CD4-positive, alpha-beta T cell treated with Interleukin-1 beta for 1 hour (primary cell): ENCODE measurements at regions not wholly inside any gene's neighbourhood (a gene's known extent, or its start where the extent isn't known, plus 50 kb on each side); places are given as distances from the start of the nearest gene placed in this dataset.
"Not testable (repeated sequence)": the region's sequence is repeated elsewhere in the genome, so short reads cannot be mapped to it uniquely, and the experiment has no call there.

Experiments used
- DNase-seq, 2 donors: peaks; one replicate each; pipeline ENCODE4 v3.0.0-alpha.2; 2020 to 2022

DNA sequence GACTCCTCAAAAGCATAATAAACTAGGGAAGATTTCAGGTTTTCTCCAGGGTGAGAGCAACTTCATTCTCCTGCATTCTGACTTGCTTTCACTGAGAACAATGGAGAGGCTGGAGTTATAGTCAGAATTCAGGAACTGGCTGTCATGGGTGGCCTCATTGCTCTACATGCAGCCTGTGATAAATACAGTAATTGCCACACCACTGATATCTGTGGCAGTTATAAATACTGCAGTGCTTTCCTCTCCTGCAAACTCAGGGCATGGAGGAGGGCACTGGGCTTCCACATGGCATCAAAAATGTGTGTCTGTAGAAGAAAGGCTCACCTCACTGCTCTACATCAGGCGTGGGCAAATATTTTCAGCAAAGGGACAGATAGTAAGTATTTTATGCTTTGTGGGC is 510.2 kb downstream of the ZNF516 start:
- no peak for DNase-seq

DNA sequence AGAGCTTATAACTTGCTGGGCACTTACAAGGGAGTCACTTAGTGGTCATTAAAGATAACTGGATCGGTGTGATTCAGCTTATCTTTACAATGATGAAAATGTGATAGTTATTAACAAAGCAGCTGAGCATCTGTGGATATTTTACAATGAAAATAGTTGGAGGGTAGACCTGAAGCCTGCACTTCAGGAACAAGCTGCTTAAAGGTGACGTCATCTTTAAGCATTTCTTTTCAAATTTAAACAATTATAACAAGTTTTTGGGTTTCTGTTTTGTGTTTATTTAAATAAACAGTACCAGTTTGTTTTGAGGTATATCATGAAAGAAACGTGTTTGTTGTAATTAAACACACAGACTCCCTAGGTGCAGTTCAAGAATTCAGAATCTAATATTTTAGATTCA is 513.9 kb downstream of the ZNF516 start:
- no peak for DNase-seq

DNA sequence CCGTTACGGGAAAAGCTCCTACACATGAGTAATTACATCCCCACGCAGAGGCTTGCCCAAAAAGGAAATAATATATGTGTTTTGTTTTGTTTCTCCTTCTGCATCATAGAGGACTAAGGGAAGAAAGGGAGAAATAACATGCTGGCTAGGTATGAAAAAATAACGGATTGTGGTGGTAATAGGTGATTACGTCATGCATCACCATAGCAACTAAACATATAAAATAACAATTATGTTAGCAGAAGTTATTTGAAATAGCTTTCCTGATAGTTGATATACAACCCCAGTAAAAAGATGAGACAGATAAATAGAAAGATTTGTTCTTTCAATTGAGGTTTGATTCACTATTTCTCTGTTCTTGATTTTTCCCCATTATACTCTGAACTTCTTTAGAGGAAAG is 518.0 kb downstream of the ZNF516 start:
- no peak for DNase-seq

DNA sequence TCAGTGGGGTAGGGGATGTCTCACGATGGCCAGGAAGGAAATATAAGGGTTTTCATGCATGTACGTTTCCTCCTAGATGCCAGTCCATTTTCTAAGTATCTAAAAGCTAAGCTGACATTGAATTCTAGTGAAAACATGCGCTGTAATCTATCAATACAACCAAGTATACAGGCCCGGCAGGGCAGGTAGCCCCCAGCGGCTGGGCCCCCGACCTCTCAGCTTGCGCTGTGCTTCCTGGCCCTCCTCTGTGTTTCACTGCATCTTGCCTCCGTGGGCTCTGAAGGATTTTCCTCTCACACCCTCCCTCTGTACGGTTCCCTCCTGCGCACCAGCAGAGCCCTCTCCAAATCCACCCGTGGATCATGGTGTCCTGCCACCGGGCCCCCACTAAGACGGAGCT is 524.8 kb downstream of the ZNF516 start:
- DNase-seq: no peak

DNA sequence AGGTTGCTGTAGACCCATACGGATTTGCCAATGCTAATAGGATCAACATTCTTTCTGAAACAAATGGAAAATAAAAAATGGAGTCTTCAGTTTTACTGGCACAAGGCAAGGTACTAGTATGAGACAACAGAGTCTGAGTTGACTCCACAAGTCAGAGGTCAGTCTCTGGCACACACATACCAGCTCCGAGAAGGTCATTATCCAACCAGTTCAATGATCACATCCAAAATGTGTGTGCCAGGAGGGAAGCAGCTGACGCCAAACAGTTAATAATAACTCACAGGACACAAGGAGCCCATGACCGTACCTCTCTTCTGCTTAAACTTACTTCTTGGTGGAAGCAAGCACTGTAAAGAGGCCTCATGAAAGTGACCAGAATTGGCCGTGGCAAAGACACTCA is 528.6 kb downstream of the ZNF516 start:
- DNase-seq: no peak

DNA sequence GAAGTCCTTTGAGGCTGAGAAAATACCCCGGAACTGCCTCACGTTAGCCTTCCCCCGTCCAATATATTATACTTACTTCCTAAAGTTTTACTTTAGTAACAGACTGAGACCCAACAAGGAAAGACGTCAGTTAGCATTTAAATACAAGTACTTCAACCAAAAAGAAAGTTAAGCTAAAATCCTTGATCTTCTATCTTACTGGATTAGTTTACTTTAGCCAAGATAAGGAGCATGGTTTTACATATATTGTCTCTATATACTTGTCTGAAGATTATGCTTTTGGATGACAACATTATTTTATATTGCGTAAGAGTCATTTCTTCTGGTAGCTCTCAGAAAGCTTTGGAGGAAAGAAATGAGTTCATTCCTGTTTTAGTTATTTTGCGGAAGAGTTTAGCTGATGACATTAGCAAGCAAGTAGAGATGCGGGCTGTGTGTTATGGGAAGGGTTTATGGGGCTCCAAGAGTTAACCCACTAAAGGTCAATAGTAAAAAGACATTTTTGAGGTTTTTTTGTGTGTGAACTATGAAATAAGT is 532.9 kb downstream of the ZNF516 start:
- DNase-seq: no peak

DNA sequence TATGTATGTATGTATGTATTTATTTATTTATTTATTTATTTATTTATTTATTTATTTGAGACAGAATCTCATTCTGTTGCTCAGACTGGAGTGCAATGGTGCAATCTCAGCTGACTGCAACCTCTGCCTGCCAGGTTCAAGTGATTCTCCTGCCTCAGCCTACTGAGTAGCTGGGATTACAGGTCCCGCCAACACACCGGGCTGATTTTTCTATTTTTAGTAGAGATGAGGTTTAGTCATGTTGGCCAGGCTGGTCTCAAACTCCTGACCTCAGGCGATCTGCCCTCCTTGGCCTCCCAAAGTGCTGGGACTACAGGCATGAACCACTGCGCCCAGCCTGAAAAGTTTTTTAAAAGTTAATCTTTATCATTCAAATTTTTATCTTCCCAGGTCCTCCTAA is 532.9 kb upstream of the SMIM21 start:
- not testable (repeated sequence) for DNase-seq

DNA sequence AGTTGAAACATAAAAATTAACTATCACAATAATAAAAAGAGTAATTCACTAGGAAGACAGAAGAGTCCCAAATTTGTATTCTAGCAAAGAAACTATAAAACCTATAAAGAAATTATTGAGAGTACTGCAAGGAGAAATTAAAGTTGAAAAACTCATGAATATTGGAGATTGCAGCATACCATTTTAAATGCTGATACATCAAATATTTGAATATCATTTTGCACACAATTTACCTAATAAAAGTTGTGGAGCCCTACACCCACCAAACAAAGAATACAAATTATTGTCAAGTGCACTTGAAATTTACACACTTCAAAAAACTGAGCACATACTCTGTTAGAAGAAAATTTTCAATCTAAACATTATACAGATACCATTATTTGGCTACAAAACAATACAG is 531.6 kb upstream of the SMIM21 start:
- no peak for DNase-seq

DNA sequence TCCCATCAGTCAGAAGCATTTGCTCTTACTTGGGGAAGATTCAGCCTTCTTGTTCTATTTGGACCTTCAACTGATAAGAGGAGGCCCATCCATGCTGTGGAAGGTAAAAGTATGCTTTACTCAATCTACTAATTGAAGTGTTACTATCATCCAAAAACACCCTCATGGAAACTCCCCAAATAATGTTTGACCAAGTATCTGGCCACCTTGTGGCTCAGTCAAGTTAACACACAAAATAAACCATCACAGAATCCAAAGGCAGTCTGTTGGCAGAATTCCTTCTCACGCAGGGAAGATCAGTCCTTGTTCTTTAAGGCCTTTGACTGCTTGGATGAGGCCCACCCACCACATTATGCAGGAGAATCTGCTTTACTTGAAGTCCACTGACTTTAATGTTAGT is 531.2 kb upstream of the SMIM21 start:
- no peak for DNase-seq

DNA sequence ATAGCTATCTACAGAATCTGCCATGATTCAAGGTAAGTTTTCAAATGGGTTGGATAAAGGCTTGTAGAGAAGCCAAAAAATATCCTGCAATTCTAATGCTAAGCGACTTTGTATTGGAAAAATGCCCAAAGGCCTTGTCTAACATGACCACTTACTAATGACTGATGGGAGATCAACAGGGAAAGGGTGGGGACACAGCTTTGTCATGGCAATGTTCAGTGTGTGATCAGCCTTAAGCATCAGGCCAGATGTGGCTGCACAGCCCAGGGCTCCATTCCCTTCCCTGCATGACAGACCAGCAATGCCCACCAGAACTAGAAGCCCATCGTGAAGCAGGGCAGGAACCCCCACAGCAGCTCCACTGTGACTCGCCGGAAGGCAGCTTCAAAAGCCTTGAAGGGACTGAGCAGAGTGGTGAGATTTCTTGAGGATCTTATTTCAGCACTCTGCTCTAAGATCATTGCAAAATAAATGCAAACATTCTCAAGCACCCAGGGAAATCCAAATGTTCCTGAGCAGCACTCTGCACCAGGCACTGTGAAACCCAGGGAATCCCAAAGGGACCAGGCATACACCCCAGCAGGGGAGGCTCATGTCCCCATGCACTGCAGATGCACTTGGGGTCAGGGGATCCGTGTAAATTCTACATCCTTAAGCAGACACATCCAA is 517.9 kb upstream of the SMIM21 start:
- no peak for DNase-seq

DNA sequence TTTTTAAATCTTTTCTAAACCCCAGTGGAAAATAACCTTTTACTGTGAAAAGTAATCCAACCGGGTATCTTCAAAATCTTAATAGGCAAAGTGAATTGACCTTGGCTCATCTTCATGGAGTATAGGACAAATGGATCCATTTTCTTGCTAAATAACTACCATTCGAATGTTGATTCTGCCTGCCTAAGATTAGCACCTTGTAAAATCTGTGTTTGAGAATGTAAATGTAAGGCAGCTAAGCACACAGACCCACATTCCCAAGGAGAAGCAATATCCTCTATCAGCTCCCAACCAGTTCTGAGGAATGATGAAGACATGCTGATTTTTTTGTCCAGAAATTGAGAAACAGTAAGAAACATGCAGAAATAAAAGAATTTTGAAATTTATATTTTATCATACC is 509.8 kb upstream of the SMIM21 start:
- DNase-seq: no peak

DNA sequence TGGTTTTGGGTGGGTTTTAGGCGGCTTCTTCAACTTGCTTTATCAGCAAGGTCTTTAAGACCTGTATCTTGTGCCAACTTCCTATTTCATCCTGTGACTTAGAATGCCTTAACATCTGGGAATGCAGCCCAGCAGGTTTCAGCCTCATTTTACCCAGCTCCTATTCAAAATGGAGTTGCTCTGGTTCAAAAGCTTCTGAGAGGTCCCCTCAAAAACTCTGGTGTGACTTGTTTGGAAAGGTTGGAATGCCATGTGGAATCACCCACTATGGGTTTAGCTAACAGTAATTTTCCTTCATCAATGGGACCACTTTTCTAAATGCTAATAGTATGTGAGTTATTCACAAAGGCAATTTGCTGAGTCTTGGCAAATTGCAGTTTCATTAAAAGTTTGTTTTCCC is 509.4 kb upstream of the SMIM21 start:
- no peak for DNase-seq

DNA sequence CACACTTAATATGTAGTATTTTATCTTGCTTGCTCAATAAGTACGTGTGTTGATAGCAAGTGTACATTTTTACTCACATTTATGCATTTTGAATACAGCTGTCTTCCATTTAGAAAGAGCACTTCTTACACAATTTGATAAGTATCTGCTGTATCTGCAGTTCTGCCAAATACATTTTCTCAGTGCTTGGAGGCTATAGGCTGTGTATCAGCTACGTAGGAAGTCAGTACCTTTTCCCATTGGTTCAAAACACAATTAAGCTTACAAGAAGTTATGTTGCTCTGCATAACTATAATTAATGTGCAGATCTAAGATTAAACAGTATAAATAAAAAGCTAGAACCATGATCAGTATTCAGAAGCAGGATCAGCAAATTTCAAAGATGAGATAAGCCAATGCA is 503.6 kb upstream of the SMIM21 start:
- DNase-seq: no peak

DNA sequence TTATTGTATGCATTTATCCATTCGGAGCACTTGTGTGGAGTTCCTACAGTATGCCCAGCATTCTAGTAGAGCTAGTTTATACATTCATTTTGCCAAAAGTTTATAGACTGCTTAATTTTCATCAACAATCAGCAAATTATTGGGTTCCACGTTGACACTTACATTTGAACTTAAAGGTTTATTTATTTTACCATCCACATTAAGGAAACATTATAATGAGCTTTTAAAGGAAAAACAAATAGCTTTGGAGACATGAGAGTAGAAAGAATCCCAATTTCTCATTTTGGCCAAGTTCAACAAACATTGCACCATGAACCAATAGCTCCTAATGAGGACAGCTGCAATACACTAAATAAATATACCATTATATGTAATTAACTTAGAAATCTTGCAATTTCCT is 501.2 kb upstream of the SMIM21 start:
- no peak for DNase-seq

DNA sequence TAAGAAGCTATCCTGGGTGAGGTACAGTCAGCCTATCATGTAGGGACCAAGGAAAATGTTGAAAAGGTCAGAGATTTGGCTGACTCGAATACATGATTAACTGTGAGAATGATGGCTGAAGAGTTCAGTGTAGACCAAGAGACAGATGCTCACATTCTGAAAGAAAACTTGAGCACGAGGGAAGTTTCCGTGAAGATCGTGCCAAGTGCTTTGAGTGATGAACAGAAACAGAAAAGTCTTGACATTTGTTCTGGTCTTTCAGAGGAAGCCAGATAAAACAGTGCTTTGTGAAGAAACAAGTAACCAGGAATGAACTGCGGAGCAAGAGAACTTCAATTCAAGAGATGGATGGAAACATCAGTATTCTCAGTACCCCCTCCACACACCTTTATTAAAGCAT is 500.3 kb upstream of the SMIM21 start:
- DNase-seq: no peak

DNA sequence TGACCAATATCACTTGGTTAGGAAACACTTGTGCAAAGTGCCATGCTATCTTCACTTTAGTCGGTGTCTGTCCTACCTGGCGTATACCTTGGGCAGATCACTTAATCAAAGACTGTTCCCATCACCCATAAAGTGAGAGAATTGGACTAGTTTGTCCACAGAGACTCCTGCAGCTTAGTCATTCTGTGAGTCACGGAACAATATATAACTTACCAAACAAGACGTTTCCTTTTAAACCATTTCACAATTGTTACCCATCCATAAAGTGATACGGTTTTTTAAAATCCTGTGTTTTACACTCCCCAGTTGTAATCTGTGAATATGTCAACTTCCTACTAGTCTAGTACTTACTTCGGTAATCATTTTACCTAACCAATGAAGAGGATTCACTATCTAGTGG is 499.3 kb upstream of the SMIM21 start:
- DNase-seq: no peak

DNA sequence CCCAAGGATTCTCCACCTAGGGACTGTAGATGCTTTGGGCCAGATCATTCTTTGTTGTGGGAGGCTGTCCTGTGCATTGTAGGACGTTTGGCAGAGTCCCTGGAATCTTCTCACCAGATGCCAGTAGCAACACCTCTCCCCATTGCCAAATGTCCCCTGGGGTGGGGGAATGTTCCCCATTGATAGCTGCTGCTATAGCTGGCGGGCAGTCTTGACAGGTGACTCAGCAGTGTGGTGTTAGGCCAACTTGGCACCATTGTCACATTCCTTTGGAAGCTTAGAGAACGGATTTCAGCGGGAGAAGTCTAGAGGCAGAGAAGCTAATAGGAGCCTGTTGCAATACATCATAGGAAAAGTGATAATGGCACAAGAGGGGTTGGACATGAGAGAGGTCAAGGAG is 495.7 kb upstream of the SMIM21 start:
- no peak for DNase-seq

DNA sequence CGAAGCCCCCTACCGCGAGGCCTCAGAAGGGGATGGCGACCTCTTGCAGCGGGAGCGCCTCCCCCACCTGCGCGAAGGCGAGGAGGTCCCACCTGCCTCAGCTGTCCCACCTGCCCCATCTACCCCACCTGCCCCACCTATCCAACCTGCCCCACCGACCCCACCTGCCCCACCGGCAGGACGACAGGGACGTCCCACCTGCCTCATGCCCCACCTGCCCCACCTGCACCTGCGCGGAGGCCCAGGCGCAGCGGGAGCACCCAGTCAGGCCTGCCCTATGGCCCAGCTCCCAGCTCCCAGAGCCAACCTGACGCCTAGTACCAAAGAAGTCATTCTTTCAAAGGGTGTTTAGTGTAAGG is 489.1 kb upstream of the SMIM21 start:
- DNase-seq: no peak

DNA sequence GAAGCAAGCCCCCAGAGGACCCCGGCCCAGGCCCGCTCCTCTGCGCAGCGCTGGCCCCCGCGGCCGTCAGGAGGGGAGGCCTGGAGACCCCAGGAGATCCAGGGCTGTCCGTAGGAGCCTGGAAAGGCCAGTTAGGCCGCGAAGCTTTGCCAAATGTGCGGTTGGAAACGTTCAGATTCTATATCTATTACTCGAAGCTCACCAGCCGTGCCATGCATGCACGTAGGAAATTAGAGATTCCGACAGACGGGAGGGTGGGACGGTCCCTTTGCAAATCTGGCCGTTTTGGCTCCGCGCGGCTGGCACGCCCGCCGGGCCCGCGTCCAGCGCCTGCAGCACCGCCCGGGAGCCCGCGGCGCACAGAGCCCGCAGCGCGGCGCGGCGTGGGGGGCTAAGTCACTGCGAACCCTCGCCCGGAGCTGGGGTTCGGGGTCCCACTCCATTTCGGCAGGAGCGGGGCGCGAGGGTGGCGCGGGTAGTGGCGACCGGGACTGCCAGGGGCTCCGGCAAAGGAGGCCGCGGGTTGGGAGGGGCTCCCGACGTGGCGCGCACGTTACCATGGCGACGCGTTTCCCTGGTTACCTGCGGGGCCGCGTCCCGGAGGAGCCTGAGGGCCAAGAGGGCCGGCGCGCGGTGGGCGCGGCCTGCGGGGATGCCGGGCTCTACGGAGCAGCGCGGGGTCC is 488.6 kb upstream of the SMIM21 start:
- DNase-seq: no peak

DNA sequence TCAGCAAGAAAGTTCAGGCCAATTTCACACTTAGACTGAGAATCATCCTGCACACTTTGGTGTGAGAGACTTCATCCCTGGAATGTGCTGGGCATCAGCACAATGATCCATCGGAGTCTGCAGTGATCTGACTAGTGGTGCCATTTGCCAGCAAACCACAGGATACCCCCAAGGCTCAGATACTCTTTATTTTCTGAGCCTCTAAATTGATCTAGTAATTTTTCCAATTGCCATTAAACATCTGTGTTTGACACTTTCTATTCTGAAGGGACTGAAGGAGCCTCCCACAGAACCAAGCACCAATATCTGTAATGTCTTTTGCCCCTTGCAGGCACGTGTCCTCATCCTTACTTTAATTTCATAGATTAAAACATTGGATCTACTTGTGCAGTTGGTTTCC is 485.3 kb upstream of the SMIM21 start:
- DNase-seq: no peak

DNA sequence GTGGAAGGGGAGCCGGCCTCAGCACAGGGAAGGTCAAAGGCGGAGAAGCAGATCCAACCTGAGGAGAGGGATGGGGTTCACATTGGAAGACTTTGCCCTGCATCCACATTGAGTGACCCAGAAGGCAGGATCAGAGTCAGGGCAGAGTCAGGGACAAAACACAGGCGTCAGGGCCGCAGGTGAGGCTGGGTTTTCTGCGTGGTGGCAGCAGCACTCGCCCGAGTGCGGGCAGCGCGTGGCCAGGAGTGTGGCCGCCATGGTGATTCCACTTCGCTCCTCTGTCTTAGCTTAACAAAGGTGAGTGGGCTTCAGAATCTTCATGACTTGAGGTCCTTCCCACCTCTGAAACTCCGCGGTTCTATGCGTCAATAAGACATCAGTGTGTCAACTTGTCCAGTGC is 476.9 kb upstream of the SMIM21 start:
- no peak for DNase-seq

DNA sequence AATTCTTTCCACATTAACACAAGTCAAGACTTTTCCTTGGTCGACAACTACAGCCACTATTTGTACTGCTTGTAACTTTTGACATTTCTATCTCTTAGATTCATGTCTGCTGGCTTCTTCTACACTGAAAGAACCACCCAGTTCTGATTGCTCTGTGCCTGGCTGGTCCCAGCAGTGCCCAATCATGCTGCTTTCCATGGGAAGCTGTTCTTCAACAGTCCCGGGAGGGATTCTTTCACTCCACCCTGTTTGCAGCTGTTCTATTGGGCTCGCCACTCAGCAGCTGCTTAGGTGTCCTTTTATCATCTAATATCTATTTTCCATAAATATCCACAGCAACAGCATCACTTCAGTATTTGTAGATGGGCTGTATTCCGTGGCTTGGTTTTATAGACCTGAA is 471.1 kb upstream of the SMIM21 start:
- DNase-seq: no peak

DNA sequence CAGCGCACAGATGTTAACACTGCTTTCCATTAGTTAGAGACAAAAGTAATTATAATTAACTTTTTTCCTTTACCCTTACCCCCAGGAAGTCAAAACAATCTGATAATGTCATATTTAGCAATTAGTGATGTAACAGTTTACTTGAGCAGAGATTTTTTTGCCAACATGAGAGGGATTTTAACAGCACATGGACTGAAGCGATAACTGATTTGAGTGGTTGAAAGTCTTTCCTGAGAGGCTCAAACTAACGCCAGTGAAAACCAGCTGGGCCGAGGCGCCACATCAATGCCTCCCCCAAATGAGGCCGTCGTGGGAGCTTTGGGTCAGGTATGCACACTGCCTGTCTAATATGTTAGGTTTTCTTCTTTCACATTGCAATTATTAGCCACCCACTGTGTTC is 469.9 kb upstream of the SMIM21 start:
- DNase-seq: no peak

DNA sequence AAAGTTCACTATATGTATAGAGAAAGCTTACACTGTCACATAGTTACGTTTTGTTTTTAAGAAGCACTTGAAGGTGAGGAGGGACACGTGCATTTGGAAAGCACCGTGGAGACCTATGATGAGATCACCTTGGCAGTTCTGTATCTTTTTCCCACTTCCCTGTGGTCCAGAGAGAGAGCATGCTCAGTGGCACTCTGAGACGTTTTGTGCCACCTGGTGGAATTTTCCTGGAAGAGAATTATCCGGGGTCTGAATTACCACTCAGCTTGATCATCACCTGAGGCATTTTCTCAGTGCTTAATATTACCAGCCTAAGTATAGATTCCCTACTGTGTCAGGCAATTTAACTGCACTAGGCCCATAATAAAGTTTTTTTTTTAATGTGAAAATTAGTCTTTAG is 469.4 kb upstream of the SMIM21 start:
- DNase-seq: no peak

DNA sequence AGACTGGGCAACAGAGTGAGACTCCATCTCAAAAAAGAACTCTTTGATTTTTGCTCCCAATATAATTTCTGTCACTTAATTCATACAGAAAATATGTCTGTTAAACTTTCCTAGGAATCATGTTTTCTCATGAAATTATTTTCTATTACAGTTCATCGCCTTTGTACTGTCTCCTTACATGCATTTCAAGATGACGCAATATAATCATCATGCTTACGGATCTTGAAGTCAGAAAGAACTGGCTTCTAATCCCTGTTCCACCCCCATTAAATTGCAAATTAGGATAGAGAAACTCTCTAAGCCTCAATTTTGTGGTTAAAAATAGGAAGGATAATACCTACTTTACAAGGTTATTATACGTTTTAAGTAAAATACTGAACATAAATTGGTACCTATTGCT is 467.6 kb upstream of the SMIM21 start:
- no peak for DNase-seq
